ENCODE measurements at regions not wholly inside any gene's neighbourhood (a gene's known extent, or its start where the extent isn't known, plus 50 kb on each side); places are given as distances from the start of the nearest gene placed in this dataset.
A peak's percentile ranks its signal among the peaks of the same experiment; 100 is the strongest.
"Not testable (repeated sequence)": the region's sequence is repeated elsewhere in the genome, so short reads cannot be mapped to it uniquely, and the experiment has no call there.

- DNase-seq, result no peak
Measured at GRCh38 chr5:162487528-162488525, 420.3 kb downstream of the GABRG2 start.

DNA sequence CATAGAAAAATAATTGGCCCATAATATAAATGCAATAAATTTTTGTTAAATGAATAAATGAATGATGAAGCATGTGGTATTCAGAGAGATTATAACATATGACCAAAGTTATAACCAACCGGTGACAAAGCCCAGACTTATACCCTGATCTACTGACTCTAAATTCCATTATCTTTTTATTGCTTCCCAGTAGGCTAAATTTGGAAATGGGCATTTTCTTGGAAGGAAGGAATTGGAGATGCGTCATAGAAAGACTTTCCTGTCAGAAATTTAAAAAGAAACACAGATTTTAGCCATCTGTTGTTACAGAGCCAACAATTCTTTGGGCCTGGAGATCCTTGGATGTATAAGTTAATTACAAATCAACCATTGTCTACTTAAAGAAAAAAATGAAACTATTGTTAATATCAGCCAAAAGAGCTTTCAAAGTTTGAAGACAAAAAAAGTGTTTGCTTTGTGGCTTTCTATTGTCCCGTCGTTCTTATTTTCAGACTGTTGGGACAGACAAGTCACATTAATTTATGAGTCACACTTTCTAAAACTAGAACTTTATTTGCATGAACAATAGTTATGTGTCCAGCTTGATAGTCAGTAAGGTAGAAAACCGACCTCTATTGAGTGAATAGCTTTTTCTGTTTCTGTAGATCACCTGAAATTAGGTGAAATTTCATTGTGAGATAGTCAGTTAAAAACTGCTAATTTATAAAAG is 428.7 kb downstream of the GABRG2 start:
- no peak for DNase-seq

GRCh38 chr5:162497455-162497854 is 429.9 kb downstream of the GABRG2 start:
- no peak for DNase-seq

GRCh38 chr5:162502780-162503179 is 435.2 kb downstream of the GABRG2 start:
- no peak for DNase-seq

DNA sequence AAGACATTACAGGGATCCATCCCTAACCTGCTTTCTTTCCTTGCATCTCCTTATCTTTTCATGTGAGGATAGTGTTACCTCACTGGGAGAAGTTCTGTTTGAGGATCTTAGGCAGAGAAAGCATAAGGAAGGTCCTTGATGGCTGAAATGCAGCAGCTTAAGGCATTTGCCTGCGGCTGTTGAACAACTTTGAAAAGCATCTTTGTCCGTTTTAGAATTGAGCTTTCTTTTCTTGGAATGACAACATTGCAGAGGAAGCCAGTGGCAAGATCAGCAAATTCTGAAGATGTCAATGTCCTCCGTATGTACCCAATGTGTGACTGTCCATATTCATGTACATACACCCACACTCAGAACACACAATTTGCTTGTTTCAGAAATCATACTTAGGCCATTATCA is 436.2 kb downstream of the GABRG2 start:
- DNase-seq, result no peak

- DNase-seq, result no peak
Measured at GRCh38 chr5:162512935-162513565, 445.5 kb downstream of the GABRG2 start.

- peak in 1 of 2 experiments; percentile 32 for DNase-seq
Measured at GRCh38 chr5:162514116-162514515, 446.5 kb downstream of the GABRG2 start.

- no peak for DNase-seq
Measured at GRCh38 chr5:162520878-162521277, 453.3 kb downstream of the GABRG2 start.

DNA sequence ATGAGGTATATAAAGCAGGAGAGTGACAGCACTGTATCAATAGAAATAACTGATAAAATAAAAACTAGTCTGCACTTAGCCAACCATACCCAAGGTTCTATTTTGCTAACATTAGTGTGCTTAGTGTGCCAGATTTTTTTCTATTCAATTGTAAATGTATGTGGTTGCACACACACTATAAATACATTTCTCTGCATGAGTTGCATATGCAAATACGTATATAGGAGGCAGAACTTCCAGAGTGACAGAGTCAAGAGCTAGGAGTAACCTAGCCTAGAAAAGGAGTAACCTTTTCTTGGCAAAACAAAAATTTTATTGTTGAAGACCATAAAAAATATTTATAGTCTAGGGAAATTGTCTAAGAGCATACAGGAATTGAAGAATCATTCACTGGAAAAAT is 461.6 kb downstream of the GABRG2 start:
- DNase-seq, result peak; percentile 7 to 8

GRCh38 chr5:162529886-162530285 is 462.3 kb downstream of the GABRG2 start:
- DNase-seq, result no peak

GRCh38 chr5:162543437-162543836 is 475.9 kb downstream of the GABRG2 start:
- no peak for DNase-seq

- DNase-seq, result no peak
Measured at GRCh38 chr5:162544905-162545304, 477.3 kb downstream of the GABRG2 start.

DNA sequence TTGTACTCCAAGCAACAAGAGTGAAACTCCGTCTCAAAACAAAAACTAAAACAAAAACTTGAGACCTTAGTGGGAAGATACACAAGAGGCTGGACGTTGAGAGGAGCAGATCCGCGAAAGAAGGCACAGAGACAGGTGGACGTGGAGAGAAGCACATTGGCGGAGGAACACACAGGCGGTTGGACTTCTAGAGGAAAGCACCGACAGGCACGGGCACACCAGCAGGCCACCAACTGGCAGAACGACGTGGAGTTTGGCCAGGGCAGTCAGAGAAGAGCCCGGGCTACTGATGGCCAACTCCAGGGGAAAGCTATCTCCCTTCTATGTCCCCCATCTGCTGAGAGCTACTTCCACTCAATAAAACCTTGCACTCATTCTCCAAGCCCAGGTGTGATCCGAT is 482.7 kb downstream of the GABRG2 start:
- DNase-seq, result no peak

DNA sequence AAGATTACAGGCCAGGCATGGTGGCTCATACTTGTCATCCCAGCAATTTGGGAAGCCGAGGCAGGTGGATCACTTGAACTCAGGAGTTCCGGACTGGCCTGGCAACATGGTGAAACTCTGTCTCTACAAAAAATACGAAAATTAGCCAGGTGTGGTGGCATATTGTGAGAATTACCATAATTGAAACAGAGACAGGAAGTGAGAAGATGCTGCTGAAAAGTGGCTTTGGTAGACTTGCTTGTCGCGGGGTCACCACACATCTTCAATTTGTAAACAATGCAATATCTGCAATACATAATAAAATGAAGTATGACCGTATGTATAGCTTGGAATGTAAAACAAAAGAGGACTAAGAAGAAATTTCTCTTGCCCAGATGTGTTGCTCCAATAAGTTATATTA is 490.5 kb downstream of the GABRG2 start:
- DNase-seq, result no peak

GRCh38 chr5:162567644-162568043 is 500.1 kb downstream of the GABRG2 start:
- DNase-seq, result no peak

DNA sequence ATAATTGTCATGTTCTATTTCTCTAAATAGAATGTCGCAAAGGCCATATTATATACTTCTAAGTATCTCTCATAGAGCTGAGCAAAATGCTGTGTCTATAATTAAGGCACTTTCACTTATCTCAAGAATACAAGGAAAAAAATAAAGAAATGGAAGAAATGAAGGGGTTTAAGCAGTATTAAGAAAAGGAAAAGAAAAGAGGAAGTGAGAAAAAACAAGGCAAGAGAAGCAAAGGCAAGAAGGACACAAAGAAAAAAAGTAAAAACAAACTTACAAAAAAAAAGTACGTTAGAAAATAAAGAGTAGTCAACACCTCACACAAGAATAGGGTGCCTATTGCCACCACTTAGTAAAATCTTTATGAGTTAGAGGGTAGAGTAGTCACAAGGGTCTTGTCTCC is 506.2 kb downstream of the GABRG2 start:
- no peak for DNase-seq

- no peak for DNase-seq
Measured at GRCh38 chr5:162591724-162592123, 524.2 kb downstream of the GABRG2 start.

- DNase-seq, result peak; percentile 16 to 53
Measured at GRCh38 chr5:162593881-162594280, 526.3 kb downstream of the GABRG2 start.

DNA sequence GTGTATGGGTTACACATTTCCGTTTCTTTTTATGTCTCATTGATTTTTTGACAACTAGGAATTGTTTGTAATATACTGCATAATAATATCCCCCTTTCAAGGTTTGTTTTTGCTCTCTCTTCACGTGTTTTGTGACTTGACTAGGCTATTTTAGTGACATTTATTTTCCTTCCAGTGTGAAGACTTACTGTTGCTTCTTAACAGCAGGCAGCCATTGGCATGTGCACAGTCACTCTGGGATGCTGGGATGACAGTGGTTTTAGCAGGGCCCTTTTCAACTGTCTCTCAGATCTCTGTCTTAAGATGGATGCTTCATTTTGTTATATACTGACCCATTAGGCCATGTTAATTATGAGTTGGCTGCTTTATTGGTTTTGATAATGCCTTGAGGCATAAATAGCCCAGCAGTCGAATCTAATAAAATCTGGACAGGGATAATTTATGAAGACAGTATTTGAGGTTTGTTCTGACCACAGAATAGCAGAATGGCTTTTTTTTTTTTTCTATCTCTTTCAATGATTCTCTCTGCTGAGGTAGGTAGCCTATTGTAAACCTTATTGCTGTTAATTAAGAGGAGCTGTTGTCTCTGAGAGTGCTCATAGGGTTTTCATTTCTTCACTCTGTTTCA is 536.0 kb downstream of the GABRG2 start:
- no peak for DNase-seq

- DNase-seq, result no peak
Measured at GRCh38 chr5:162607879-162608278, 540.3 kb downstream of the GABRG2 start.

DNA sequence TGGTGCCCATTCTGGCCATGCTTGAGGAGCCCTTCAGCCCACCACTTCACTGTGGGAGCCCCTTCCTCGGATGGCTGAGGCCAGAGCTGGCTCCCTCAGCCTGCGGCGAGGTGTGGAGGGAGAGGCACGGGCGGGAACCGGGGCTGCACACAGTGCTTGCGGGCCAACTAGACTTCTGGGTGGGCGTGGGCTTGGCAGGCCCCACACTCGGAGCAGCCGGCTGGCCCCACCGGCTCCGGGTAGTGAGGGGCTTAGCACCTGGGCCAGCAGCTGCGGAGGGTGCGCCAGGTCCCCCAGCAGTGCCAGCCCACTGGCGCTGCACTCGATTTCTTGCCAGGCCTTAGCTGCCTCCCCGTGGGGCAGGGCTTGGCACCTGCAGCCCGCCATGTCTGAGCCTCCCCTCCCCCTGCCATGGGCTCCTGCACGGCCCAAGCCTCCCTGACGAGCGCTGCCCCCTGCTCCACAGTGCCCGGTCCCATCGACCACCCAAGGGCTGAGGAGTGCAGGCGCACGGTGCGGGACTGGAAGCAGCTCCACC is 554.2 kb downstream of the GABRG2 start:
- DNase-seq, result not testable (repeated sequence)

DNA sequence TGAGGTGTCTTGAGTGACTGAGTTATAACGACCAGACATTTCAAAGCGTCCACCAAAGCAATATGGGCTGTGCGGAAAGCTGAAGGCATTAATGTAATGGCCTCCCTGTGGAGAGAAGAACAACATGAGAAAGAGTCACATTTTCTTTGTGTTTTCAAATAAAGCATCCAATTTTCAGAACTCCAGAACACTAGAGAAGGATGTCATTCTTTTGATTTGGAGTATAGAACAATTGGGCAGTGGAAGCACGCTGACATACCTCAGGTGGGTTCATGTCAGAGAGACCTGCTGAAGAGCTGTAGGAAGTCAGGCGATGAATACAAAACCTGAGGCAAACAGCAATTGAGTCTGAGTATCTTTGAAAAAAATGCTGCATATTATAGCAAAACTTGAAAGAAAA is 556.5 kb downstream of the GABRG2 start:
- DNase-seq, result no peak

GRCh38 chr5:162637481-162637880 is 569.9 kb downstream of the GABRG2 start:
- no peak for DNase-seq
